ENCODE measurements at regions not wholly inside any gene's neighbourhood (a gene's known extent, or its start where the extent isn't known, plus 50 kb on each side); places are given as distances from the start of the nearest gene placed in this dataset.
A peak's percentile ranks its signal among the peaks of the same experiment; 100 is the strongest.

GRCh38 chr3:59442046-59442445 lies 392.2 kb upstream of the CFAP20DC start:
- no peak for DNase-seq

GRCh38 chr3:59440285-59441028 lies 390.6 kb upstream of the CFAP20DC start:
- DNase-seq: no peak

DNA sequence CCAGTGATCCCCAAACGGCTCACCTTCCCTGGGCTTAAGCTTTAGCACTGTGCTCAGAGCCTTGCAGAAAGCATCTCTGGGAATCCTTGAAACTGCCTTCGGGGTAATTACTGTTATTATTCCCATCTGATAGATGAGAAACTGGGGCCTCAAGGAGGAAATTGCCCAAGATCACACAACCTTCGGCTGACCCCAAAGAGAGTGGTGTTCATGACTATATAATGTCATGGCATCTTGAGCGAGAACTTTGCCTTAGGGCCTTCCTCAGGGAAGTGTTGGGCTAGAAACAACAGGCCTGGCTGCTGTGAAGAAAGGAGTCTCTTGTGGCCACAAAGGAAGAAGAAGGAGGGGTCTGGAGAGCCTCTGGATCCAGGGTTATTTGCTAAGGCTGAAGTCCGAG lies 388.7 kb upstream of the CFAP20DC start:
- DNase-seq: no peak

GRCh38 chr3:59436164-59436958 lies 386.5 kb upstream of the CFAP20DC start:
- DNase-seq: no peak

DNA sequence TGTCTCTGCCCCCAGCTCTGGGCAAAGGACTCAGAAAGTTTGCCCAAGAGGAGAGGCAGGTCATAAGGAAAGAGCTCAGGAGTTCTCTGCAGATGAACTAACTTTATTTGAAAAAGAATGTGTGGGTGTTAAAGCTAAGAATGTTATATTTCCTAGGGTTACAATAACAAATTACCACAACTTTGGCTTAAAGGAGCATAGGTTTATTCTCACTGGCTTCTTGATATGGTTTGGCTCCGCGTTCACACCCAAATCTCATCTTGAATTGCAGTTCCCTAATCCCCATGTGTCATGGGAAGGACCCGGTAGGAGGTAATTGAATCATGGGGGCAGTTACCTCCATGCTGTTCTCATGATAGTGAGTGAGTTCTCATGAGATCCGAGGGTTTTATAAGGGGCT lies 383.7 kb upstream of the CFAP20DC start:
- DNase-seq: no peak

GRCh38 chr3:59432665-59433064 lies 382.8 kb upstream of the CFAP20DC start:
- no peak for DNase-seq

DNA sequence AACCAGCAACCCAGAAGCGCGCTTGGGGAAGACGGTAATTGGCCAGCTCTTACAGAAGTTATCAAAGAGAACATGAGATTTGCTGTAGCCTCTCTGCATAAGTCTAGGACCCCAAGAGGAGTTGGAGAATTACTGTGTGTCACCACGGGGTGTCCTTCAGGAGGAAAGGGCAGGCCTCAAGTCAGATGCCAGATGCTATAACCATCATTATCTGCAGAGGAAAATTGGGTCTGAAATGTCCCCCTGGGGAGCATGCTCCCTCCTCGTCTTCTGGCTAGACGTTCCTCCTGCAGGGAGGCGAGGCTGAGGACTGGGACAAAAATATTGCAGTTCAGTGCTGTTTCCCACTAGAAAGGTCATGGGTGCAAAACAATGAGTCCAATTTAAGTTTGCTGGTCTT lies 380.5 kb upstream of the CFAP20DC start:
- DNase-seq: no peak

- no peak for DNase-seq
Measured at GRCh38 chr3:59429198-59429597, 379.4 kb upstream of the CFAP20DC start.

DNA sequence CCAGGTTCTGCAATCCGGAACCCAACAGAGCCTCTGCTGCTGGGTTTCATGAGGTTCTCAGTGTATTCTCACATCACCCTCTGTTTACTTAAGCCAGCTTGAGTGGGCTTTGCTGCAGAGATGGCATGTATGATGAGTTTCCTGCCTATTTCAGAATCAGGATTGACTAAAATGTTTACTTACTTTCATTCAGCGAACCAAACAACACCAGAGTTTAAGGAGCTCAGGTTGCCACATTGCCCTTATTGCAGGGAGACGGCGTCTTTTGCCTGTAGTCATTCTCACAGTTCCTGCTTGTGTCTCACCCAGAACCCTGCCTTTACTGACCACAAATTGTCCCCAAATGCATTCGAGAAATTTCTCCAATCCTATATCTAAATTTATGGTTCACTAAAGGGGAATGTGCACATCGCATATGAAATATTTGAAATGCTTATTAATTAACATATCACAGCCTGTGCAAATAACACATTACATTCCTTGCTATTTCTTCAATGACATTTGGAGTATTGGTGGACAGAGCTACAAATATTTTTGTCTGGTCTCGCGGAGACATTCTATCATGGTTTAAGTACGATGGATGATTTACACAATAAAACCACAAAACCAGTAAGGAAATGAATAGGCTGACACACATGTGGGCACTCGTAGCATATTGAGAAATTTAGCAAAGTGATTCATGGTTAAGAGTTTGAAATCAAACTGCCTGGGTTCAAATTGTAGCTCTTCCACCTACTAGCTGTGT lies 377.2 kb upstream of the CFAP20DC start:
- no peak for DNase-seq

DNA sequence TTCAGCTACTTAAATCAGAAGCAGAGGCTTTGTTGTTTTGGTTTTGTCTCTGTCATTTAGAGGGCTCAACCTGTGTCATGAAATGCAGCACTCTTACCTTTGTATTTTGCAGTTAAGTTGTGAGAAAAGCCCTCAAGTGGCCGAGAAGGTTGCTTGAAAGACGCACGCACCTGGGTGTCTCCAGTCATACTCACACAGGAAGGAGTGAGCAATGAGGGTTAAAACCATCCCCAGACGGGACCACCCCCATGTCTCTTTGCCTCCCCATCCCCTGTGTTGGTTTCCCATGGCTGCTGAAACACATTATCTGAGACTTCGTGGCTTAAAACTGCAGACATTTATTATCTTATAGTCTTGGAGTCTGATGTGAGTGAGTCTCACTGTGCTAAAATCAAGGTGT lies 376.1 kb upstream of the CFAP20DC start:
- DNase-seq: peak; percentile 79

- DNase-seq: no peak
Measured at GRCh38 chr3:59425371-59425770, 375.5 kb upstream of the CFAP20DC start.

DNA sequence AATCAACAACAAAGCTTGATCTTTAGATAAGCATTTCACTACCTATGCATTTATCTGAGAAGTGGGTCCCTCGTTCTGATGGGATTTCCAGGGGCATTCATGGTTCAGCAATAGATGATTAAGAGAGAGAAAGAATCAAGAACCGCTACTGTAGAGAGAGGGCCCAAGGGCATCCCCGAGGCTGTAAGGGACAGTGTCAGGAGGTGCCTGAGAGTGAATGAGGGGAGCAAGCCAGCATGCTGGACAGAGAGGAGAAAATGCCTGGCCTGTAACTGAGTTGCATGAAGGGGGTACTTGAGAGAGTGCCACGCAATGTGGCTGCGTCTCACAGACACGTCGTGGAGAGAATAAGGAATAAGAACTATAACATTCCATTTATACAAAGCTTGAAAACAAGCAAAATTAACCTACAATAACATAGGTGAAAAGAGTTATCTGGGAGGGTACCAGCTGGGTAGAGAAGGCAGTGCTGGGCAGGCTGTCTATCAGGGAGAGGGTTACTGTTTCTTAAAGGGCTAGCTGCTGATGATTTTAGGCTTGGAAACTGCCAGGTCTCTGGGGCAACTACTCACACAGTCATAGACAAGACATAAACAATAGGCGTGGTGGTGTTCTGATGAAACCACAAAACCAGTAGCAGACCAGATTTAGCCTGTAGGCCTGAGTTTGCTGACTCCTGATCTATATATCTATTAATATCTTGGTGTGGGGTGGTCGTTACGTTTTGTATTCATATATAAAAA lies 374.6 kb upstream of the CFAP20DC start:
- DNase-seq: peak; percentile 64

DNA sequence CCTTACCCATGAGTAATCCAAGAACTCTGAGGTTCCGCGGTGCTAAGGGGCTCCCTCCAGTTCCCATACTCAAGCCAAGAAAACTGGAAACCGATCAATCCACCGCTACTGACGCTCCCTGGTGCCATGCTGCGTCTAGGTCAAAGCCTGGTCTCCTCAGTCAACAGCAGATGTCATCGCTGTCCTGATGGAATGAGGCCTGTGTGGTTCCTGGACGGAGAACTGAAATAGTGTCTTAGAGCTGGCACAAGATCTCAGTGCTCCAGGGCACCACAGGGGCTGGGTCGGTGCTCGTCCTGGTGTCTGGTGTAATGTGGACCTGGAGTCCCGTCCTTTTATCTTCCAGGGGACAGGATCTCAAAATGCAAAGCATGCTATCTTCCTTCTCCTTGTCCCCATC lies 373.9 kb upstream of the CFAP20DC start:
- no peak for DNase-seq

GRCh38 chr3:59422312-59422711 lies 372.5 kb upstream of the CFAP20DC start:
- DNase-seq: no peak

- DNase-seq: no peak
Measured at GRCh38 chr3:59418836-59419235, 369.0 kb upstream of the CFAP20DC start.

DNA sequence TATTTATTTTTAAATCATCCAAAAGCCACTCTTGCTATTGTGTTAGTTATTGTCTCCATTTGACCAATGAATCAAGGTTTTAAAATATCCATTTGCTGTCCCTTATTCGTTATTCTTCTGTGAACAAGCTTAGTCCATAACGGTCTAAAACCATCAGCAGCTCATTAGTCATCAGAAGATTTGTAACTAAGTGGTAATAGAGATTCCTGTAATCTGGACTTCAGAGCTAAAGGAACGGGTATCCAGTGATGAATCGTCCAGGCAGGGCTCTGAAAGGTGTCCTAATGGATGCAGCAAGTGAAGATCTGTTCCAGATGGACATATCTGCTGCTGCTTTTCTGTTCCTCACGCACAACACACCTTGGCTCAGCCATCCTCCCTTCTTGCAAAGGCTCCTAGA lies 362.7 kb upstream of the CFAP20DC start:
- DNase-seq: no peak

DNA sequence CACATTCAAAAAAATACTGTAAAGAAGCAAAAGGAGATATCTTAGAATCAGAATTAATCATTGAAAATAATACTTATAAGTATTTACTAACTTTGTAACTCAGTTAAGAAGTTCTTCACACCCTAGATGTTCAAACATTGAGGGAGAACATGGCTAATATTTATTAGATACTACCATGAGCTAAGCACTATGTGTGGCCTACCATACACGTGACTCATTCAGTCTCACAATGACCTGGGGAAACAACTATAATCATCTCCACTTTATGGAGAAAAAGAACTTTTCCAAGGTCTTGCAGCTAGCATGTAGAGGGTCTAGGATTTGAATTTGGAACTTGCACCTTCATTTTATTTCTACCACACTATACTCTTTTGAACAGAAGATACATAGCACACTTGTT lies 361.9 kb upstream of the CFAP20DC start:
- DNase-seq: no peak

GRCh38 chr3:59411186-59411585 lies 361.4 kb upstream of the CFAP20DC start:
- no peak for DNase-seq

- DNase-seq: no peak
Measured at GRCh38 chr3:59408047-59408624, 358.3 kb upstream of the CFAP20DC start.

DNA sequence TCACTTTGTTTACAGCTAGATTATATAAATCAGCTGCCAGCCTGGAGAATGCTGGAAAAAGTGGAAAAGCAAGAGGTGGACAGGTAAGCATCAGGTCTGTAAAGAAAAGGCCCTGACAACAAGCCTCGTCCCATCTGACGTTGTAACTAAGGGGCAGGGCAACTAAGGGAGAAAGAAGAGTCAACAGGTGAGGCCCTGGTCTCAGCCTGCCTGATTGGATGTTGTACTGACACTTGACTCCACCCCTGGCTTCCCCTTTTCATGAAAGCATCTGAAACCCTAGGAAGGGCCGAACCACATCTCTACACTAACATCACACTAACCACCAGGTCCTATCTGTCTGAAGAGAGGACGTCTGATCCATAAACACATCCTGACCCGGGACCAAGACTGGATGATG lies 357.6 kb upstream of the CFAP20DC start:
- no peak for DNase-seq

GRCh38 chr3:59406943-59407342 lies 357.1 kb upstream of the CFAP20DC start:
- no peak for DNase-seq

DNA sequence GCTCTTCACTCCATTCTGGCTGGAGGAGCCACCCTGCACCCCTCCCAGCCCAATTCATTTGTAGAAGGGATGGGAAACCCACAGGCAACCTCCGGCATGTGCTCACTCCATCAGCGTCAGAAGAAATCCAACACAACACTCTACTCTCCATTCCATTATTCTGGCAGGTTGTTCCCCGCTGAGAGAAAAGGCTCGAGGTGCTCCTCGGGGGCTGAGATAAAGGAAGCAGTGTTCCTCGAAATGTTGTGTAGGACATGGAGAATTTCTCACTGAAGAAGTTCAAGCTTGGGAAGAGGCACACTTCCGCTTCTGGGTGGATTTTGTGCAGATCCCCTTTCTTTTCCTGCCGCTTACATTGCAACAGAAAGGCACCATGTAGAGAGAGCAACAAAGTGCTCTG lies 355.0 kb upstream of the CFAP20DC start:
- no peak for DNase-seq

DNA sequence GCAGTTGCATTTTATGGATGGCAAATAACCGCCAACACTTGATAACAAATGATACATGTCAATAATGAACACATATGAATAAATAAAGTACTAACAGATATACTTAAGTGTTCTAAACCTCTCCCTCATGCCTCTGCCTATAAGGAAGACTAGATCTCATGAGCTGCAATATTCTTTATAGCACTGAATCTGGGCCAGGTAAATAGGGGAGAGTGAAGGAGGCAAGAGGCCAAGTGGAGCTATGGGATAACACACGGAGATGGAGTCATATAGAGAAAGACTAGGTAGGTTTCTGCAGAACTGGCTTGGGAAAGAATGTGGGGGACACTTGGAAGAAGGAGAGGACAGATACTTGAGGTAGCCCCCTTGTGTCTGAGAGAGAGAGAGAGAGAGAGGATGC lies 354.2 kb upstream of the CFAP20DC start:
- no peak for DNase-seq

All from activated effector memory CD4-positive, alpha-beta T cell treated with anti-CD3 and anti-CD28 coated beads, Interleukin-2, amount 50 U/mL, for 16 hours (primary cell).